Gastroesophageal sphincter (tissue), 3 donors: ENCODE measurements at regions not wholly inside any gene's neighbourhood (a gene's known extent, or its start where the extent isn't known, plus 50 kb on each side); places are given as distances from the start of the nearest gene placed in this dataset.
"Not testable (repeated sequence)": the region's sequence is repeated elsewhere in the genome, so short reads cannot be mapped to it uniquely, and the experiment has no call there.

Experiments used
- EP300 ChIP-seq: sonication (generic); formaldehyde crosslinking; IDR thresholded peaks from one replicate; pipeline ENCODE4 v1.6.1; 2017; ENCODE audit warnings: antibody characterized with exemption, mild to moderate bottlenecking
- POLR2A ChIP-seq, 2 donors: fragments of 450-650 bp; IDR thresholded peaks; one replicate each; pipeline ENCODE4 v1.6.1; 2017; ENCODE audit warnings: antibody characterized with exemption in 2 of 2, mild to moderate bottlenecking in 2 of 2, moderate library complexity in 1 of 2
- TF ChIP-seq, protein P1 (sequence below), 4 experiments: fragments of 200-600 bp in 2 of 4; fragments of 450-650 bp in 2 of 4; sonication (generic) in 1 of 4; IDR thresholded peaks; one replicate each; pipeline ENCODE4 v1.5.1; 2017 to 2019; ENCODE audit warnings: antibody characterized with exemption in 4 of 4, mild to moderate bottlenecking in 2 of 4, moderate library complexity in 2 of 4

- TF ChIP-seq, protein P1, sequence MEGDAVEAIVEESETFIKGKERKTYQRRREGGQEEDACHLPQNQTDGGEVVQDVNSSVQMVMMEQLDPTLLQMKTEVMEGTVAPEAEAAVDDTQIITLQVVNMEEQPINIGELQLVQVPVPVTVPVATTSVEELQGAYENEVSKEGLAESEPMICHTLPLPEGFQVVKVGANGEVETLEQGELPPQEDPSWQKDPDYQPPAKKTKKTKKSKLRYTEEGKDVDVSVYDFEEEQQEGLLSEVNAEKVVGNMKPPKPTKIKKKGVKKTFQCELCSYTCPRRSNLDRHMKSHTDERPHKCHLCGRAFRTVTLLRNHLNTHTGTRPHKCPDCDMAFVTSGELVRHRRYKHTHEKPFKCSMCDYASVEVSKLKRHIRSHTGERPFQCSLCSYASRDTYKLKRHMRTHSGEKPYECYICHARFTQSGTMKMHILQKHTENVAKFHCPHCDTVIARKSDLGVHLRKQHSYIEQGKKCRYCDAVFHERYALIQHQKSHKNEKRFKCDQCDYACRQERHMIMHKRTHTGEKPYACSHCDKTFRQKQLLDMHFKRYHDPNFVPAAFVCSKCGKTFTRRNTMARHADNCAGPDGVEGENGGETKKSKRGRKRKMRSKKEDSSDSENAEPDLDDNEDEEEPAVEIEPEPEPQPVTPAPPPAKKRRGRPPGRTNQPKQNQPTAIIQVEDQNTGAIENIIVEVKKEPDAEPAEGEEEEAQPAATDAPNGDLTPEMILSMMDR (IDR thresholded peaks at IDR 0.05) = not testable (repeated sequence)
- TF ChIP-seq POLR2A (IDR thresholded peaks at IDR 0.05); EP300: not testable (repeated sequence)
Observed at GRCh38 chr3:75427906-75428305, 236.2 kb upstream of the FRG2C start.
